GOT3 (cell line): ENCODE measurements at regions not wholly inside any gene's neighbourhood (a gene's known extent, or its start where the extent isn't known, plus 50 kb on each side); places are given as distances from the start of the nearest gene placed in this dataset.
"Not testable (repeated sequence)": the region's sequence is repeated elsewhere in the genome, so short reads cannot be mapped to it uniquely, and the experiment has no call there.

Experiments
- DNase-seq: peaks from one replicate; lab custom pipeline; 2025; ENCODE audit warnings: mixed read lengths; lab: John Stamatoyannopoulos, UW

DNA sequence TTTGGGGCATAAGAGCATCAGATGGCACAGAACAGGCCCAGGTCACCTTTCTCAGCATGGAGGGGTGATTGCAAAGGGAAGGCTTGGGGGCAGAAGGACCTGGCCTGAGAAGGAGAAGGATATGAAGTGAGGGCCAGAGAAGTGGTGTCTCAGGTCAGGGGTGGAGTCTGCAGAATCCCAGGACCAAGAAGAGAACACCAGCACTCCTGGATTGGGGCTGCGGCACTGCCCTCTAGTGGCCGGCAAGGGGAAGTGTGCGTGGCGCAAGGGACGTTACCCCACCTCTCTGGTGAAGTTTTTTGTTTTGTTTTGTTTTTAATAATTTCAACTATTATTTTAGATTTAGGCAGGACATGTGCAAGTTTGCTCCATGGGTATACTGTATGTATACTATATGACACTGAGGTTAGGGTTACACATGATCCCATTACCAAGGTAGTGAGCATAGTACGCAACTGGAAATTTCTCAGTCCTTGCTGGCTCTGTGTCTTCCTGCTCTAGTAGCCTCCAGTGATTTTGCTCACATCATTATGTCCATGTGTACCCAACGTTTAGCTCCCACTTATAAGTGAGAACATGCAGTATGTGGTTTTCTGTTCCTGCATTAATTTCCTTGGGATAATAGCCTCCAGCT is 1548.6 kb downstream of the EFNA5 start:
- DNase-seq: no peak

DNA sequence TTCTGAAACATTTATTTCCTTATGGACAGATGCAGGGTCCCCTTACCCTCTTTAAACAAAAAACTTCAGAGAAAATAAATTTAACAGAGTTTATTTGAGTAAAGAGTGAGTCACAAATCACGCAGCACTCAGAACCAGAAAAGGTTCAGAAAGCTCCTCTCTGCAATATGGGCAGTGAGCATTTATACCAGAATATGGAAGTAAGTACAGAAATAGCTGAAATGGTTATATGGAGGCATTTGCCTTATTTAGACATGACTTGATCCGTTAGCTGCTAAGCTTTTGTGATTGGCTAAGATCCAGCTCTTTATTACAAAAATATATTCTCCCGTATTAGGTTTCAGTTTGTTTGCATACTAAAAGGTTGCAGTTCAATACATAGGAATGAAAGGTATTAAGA is 1554.1 kb downstream of the EFNA5 start:
- DNase-seq: no peak

DNA sequence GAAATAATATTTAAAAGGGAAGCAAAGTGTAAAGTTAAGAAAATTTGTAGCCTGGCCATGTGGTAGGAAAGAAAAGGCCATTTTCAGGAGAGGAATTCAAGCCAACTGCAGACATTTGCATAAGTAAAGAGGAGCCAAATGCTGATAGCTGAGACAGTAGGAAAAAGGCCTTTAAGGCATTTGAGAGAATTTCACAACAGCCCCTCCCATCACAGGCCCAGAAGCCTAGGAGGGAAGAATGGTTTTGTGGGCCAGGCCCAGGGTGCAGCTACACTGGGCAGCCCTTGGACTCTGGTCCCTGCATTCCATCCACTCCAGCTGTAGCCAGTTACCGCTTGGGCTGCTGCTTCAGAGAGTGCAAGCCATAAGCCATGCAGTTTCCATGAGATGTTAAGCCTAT is 1556.8 kb downstream of the EFNA5 start:
- DNase-seq: no peak

DNA sequence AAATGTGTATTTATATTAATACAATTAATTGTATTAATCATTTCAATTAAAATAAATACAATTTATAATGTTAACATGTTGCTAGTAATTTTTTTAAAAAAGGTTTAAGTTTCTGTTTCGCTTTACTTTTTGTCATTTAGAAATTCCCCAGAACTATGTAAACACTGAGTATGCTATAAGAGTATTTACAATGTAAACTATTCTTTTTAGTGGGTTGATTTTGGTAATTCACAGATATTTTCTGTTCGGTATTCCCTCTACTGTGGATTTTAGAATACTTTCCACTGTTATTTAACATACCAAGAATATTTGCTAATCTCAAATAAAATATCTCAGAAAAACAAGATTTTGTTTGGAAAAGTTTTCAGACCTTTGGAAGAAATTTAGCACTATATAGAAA is 1564.4 kb downstream of the EFNA5 start:
- DNase-seq: no peak

DNA sequence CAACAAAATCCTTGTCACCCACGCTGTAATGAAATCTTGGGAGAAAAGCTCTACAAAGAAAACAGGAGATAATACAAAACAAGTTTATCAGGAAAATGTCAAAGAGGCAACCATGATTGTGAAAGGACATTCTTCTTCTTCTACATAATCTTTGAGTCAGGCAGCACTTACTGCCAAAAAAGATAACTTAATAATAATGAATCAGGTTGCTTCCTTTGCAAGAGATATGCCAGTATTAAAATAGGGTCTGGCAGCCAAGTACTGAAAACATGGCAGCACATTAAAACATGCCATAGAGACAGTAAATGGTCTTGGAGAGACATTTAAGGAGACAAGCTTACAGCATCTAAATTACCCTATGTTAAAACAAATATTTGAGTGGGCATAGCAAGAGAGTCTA is 1573.4 kb downstream of the EFNA5 start:
- DNase-seq: no peak

DNA sequence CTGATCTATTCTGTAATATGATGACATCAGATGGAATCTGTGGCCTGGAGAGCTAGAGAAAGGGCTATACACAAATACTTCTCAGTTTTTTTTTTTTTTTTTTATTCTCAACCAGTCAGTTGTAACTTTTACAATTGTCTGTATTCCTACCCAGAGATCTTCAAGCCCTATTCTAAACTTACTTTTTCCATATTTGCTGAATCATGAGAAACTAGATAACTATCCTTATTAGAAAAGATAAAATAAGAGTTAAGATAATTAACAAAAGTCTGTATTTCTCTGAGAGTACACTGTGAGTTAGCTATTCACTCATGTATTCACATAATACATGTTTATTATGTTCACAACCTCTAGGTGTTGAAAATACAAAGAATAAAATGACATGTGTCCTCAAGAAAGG is 1575.9 kb downstream of the EFNA5 start:
- no peak for DNase-seq

DNA sequence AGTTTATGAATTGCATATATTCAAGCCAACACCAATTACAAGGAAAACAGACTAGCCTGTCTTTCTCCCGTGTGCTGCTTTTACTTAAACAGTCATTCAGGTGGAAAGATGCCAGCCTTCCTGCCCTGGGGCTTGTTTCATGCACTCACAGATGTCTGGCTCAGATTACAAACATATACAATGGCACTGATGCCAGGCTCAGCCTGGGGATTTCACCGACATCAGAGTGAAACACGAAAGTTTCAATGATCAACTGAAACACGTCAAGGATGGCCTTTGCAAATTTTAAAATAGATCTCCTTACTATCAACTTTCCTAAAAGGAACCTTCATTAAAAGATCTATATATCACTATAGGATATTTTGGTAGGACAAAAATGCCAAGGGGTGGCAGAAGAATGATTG is 1576.5 kb downstream of the EFNA5 start:
- DNase-seq: no peak

DNA sequence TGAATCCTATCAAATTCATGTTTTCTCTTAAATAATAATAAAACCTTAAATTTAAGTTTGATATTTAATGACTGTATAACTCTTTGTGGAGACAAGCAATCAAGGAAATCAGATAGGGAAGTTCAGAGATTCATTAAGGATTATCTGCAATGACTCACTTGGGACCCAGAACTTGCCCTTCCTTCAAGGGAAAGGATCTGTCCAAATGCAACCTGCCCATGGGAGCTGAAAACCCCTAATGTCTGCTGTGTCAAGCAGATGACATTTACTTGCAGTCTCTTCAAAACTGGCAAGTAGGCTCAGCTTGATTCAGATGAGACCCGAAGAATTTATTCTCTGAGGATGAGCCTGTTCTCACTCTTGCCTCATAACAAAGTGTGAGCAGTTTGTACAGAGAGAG is 1577.6 kb downstream of the EFNA5 start:
- no peak for DNase-seq

DNA sequence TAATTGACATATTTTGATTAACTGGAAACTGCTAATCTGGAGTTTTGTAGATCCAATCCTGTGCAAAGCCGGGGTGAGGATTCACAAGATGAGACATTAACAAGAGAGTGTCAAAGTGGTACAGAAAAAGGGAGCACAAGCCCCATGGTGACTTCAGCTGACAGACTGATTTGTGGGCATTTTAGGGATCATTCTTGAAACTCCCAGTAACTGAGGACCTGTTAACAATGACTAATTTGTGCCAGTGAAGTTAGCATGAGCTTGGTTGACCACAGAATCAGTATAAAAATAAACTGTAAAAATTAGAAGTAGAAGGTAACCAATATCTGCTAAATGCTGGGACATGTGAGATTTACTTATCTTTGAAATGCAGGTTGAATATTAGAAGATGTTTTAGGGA is 1578.3 kb downstream of the EFNA5 start:
- no peak for DNase-seq

DNA sequence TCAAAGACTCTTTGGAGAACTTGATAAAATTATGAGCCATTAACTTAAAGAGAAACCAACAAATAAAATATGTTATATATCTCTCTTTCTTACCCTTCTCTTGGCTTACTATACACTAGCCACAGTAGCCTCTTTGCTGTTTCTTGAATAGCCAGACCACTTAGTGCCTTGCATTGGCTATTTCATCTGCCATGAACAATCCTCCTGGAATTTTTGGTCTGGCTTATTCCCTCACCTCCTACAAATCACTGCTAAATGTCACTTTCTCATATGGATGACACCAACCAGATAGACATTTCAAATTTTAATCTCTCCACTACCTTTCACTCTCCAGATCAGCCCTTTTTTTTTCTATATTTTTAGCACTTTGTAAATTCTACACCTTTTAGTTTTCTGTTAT is 1581.7 kb downstream of the EFNA5 start:
- DNase-seq: no peak

DNA sequence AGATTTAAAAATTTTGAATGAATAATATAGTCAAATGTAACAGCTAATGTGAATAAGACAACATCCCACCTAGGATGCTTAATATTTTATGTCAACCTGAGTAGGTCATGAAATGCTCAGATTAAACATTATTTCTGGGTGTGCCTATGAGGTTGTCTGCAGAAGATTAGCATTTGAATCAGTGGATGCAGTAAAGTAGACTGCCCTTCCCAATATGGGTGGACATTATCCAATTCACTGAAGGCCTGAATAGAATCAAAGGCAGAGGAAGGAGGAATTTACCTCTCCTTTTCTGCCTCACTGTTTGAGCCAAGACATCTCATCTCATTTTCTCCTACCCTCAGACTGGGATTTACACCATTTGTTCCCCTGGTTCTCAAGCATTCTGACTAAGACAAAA is 1582.3 kb downstream of the EFNA5 start:
- DNase-seq: no peak

DNA sequence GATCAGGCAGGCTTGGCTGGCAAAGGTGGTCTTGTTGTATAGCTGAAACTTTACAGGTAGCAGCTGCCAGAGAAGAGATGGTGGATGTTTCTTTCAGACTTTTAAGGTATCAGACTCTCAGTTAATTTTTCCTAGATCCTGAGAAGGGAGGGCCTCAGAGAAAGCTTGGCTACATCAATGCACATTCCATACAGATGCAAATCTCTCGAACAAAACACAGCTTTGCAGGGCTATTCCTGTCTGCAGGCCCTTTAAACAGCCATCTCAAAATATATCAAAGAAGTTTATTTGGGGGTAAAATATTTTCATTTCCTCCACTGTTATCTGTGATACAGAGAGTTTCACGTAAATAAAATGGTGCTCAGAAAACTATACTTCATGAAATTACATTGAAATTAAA is 1584.4 kb downstream of the EFNA5 start:
- DNase-seq: no peak

DNA sequence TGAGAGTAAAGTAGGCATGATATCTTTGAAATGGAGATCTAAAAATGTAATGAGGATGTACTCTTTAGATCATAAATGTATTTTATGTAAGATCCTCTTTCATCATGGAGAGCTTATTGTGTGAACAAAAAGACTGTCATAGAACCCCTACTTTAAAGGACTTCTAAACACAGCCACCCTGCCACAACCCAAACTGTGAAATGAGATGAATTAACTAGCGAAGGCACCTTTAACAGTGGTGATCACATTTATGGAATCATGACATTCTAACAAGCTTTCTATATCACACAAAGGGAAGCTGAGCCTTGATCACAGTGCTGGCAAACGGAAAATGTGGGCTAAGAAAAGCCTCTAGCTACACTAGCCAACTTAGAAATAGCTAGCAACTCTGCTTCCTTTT is 1585.2 kb downstream of the EFNA5 start:
- no peak for DNase-seq

DNA sequence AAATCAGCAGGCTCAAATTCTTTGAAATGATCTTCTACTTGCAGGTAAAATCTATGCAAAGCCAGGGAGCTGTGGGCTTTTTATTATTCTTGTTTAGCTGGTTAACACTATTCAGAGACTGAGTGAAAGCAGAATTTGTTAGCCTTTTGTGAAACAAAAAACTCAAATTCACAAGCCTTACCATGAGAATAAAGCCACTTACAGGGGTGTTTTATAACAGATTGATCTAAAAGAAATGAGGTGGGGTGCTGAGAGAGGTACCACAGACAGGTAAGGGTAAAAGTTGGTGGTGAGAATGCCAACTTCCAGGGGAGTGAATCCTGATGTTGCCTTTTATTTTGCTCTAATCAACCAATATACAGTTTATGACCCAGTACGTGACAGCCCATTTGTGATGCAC is 1585.6 kb downstream of the EFNA5 start:
- no peak for DNase-seq

DNA sequence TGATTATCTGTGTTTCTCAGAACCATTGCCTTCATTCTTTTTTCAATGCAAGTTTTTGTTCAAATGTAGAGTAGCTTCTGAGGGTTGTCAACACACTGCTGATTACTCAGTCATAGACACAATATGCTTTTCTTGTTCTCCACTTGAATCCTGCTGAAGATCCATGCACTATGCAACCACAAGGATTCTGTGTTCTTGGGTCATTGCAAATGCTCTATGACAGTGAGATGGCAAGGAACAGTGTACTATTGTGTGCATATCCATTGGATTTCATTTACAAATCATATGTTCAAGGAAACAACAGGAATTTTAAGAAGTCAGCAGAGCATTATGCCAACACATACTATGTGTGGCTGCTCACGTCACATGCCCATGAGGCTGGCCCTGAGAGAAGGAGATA is 1590.2 kb downstream of the EFNA5 start:
- DNase-seq: no peak

DNA sequence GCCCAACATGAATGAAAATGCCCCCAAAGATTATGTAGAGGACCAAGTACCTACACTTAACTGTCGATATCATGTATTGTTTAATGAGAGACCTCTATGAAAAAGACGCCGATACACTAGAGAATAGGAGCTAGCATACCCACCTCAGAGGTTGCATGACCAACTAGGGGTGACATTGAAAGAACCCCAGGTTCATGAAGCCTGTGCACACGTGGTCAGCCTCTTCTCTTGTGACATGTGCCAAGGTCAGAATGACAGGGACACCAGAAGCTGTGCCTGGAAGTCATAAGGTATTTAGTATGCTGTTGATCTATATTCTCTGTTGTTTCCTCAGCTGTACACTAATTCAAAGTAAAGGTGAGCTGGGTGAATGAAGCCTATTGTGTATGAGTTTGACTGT is 1594.1 kb downstream of the EFNA5 start:
- no peak for DNase-seq

DNA sequence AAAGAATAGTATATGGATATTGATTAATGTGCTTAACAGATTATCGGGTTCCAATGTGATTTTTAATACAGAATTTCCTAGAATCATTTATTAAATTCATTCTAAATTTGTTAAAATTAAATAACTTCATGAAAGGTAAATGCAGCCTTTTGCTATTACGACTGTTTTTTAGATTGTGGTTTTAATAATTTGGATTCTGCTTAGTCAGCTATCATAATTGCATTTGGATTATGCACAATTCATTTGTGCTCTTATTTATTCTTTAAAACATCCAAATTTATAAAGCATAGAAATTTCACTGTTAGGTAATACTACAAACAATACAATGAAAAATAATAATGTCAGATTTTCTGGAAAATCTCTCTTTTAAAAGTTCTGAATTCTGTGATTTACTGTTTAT is 1598.5 kb downstream of the EFNA5 start:
- DNase-seq: no peak

DNA sequence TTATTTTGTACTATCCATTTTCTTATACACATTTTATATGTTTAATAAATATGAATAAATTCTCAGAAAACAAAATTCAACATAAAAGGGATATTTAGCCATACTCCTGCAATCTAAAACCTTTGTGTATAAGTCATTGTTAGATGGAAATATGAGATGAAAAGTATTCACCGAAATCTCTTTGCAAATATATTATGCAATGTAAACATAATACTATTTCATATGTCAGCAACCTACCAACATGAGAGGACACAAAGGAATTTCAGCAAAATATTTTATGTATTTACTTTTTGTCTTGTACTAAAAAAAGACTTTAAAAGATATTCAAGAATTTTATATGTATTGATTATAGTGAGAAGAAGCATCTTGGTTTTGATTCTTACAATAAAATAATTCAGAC is 1623.4 kb downstream of the EFNA5 start:
- no peak for DNase-seq

DNA sequence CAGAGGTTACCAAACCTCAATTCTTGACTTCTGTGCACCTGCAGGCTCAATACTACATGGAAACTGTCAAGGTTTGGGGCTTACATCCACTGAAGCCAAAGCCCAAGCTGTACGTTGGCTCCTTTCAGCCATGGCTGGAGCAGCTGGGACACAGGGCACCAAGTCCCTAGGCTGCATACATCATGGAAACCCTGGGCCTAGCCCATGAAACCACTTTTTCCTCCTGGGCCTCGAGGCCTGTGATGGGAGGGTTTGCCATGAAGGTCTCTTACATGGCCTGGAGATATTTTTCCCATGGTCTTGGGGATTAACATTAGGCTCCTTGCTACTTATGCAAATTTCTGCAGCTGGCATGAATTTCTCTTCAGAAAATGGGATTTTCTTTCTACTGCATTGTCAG is 1638.7 kb downstream of the EFNA5 start:
- DNase-seq: not testable (repeated sequence)

DNA sequence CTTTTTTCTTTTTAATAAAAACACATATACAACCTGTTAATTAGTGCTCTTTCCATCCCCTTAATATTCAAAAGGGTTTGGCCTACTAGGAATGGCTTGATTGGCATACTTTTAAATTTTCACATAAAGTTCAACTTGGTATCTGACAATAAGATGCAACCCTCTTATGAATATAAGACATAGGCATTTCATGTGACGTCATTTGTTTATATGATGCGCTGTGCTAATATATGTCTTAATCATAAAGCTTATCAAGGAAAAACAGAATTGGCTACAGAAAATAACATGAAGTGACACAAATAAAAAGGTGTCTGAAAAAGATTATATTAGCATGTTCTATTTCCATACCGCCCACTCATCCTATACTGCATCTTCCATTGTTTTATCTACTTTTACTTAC is 1642.4 kb downstream of the EFNA5 start:
- DNase-seq: no peak

DNA sequence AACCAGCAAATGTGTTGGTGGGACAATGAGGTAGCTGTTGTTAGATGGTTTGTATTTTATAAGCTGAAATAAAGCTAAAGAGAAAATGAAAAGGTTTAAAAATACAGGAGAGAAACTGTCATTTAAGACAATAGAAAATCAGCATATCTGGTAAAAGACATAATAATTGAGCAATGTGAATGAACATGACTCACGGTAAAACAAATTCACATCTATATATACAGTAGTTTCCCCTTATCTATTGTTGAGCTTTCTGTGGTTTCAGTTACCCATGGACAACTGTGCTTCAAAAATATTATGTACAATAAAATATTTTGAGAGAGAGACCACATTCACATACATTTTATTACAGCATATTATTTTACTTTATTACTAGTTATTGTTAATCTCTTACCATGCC is 1649.8 kb downstream of the EFNA5 start:
- DNase-seq: no peak

DNA sequence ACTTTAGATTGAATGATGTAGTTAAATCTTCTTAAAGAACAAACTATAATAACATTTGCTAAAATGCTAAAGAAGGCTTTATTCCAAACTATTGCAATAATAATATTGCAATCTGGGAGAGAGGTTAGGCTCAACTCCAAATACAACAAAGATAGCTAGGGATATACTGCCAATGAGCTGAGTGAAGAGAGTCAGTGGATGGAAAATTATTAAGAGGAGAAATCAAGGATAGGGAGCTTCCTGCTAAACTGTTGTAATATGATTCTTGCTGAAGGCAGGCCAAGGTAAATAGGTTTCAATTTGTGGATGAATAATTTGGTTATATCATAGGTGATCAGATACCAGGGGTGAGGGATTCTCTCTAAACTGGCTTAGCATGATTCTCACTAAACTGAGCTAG is 1651.5 kb downstream of the EFNA5 start:
- DNase-seq: no peak

DNA sequence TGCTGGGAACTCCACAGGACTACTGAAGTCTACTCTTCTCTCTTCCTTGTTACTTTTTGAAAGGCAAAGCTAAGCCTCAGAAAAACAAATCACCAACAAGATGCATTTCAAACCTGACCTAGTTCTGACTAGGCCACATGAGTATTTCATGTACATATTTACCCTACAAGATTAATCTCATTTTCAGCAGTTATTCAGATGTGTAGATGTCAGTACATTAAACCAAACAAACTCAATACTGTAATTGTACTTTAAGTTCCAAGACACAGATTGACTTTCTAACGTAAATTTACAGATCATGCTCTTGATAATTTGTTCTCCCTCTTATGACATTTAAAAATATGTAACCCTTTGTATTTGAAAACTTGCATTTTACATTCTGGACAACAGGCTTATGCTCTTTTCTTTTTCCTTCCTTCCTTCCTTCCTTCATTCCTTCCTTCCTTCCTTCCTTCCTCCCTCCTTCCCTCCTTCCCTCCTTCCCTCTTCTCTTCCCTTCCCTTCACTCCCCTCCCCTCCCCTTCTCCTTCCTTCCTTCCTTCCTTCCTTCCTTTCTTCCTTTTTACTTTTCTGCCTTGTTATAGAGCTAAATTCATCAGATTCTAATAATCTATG is 1653.4 kb downstream of the EFNA5 start:
- DNase-seq: no peak

DNA sequence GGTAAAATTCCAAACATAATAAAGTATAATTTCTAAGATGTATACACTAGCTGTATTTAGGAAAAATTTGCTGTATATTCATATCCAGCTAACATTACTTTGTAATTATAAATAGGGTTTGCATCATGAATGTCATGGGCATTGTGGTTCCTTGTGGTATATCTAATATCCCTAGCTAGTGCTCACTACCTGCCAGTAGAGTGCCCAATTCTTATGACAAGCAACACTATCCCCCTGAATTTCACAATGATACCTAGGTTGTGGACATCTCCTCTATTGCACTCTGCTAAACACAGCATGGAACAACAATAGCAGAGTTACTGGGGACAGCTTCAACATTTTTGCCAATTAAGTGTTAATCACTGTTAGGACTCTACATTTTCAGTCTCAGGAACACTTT is 1656.5 kb downstream of the EFNA5 start:
- DNase-seq: no peak
